Lower lobe of right lung (tissue), 2 donors: ENCODE measurements at regions not wholly inside any gene's neighbourhood (a gene's known extent, or its start where the extent isn't known, plus 50 kb on each side); places are given as distances from the start of the nearest gene placed in this dataset.
A peak's percentile ranks its signal among the peaks of the same experiment; 100 is the strongest.

Source experiments
- ATAC-seq, 2 donors: fragments of 200-7000 bp; cut with Tn5 transposase; one replicate each; pipeline ENCODE4 v1.9.1; 2020 to 2022; ENCODE audit warnings: mild to moderate bottlenecking in 2 of 2, moderate library complexity in 2 of 2
- DNase-seq: peaks from one replicate; pipeline ENCODE4 v3.0.0-alpha.2; 2020
- H3K27ac ChIP-seq: fragments of 200-600 bp; one replicate; pipeline ENCODE4 v1.8.0; 2022
- H3K27me3 ChIP-seq: fragments of 200-600 bp; one replicate; pipeline ENCODE4 v1.8.0; 2022; ENCODE audit warnings: low read depth
- H3K36me3 ChIP-seq: fragments of 200-600 bp; one replicate; pipeline ENCODE4 v1.8.0; 2022; ENCODE audit warnings: mild to moderate bottlenecking
- H3K4me1 ChIP-seq: fragments of 200-600 bp; one replicate; pipeline ENCODE4 v1.8.0; 2022
- H3K4me3 ChIP-seq: fragments of 200-600 bp; one replicate; pipeline ENCODE4 v1.8.0; 2022; ENCODE audit warnings: mild to moderate bottlenecking
- H3K9me3 ChIP-seq: fragments of 200-600 bp; one replicate; pipeline ENCODE4 v1.8.0; 2022
- CTCF ChIP-seq: fragments of 200-600 bp; IDR thresholded peaks from one replicate; pipeline ENCODE4 v1.8.0; 2022; ENCODE audit warnings: antibody characterized with exemption, mild to moderate bottlenecking
- intact Hi-C: fragments of 100-400 bp; cut with DNase I; formaldehyde crosslinking; loops from one replicate; pipeline ENCODE4 v1.11.0; 2022
- donor health status: DM: no; HTN: yes; CAD: no; lungs with severe emphysema.

GRCh38 chr3:177931346-177931745, 604.9 kb upstream of the KCNMB2 start:
- Histone ChIP-seq H3K4me3 (no peak overlapping the region), H3K27ac (no peak overlapping the region), H3K4me1 (no peaks in the 10 kb centered on the region), H3K36me3 (no peaks in the 10 kb centered on the region), H3K9me3 (no peaks in the 10 kb centered on the region), H3K27me3 (no peaks in the 10 kb centered on the region)
- ATAC-seq (no peak), DNase-seq (no peak)
- no peak for TF ChIP-seq CTCF
- intact Hi-C loops, result no loop called here

- Histone ChIP-seq H3K4me1 (no peaks in the 10 kb centered on the region), H3K27me3 (no peaks in the 10 kb centered on the region), H3K9me3 (no peaks in the 10 kb centered on the region), H3K4me3 (no peak overlapping the region), H3K36me3 (no peaks in the 10 kb centered on the region), H3K27ac (no peak overlapping the region)
- ATAC-seq (no peak), DNase-seq (no peak)
- no peak for TF ChIP-seq CTCF
- intact Hi-C loops, result no loop called here
Observed at GRCh38 chr3:177932346-177932745, 603.9 kb upstream of the KCNMB2 start.

GRCh38 chr3:177932750-177933660, 603.2 kb upstream of the KCNMB2 start:
- no peak overlapping the region for H3K27ac ChIP-seq
- H3K9me3 ChIP-seq, result no peaks in the 10 kb centered on the region
- intact Hi-C loops, result no loop called here
- H3K27me3 ChIP-seq, result no peaks in the 10 kb centered on the region
- H3K4me3 ChIP-seq, result no peak overlapping the region
- ATAC-seq (no peak), DNase-seq (no peak)
- H3K36me3 ChIP-seq, result no peaks in the 10 kb centered on the region
- TF ChIP-seq CTCF, result no peak
- H3K4me1 ChIP-seq, result no peaks in the 10 kb centered on the region

GRCh38 chr3:177934001-177934891, 602.0 kb upstream of the KCNMB2 start:
- H3K27me3 ChIP-seq, result no peaks in the 10 kb centered on the region
- H3K4me1 ChIP-seq, result no peaks in the 10 kb centered on the region
- ATAC-seq (peak; percentile 43 to 47), DNase-seq (peak; percentile 41)
- TF ChIP-seq CTCF, result no peak
- no peak overlapping the region for H3K27ac ChIP-seq
- H3K9me3 ChIP-seq, result no peaks in the 10 kb centered on the region
- no peak overlapping the region for H3K4me3 ChIP-seq
- intact Hi-C loops, result no loop called here
- H3K36me3 ChIP-seq, result no peaks in the 10 kb centered on the region

GRCh38 chr3:177935047-177935446, 601.2 kb upstream of the KCNMB2 start:
- H3K27ac ChIP-seq, result no peak overlapping the region
- no peaks in the 10 kb centered on the region for H3K27me3 ChIP-seq
- no peaks in the 10 kb centered on the region for H3K9me3 ChIP-seq
- TF ChIP-seq CTCF, result no peak
- DNase-seq, result no peak
- no peak for ATAC-seq
- no peak overlapping the region for H3K4me3 ChIP-seq
- H3K4me1 ChIP-seq, result no peaks in the 10 kb centered on the region
- intact Hi-C loops, result no loop called here
- no peaks in the 10 kb centered on the region for H3K36me3 ChIP-seq
